ENCODE measurements at regions not wholly inside any gene's neighbourhood (a gene's known extent, or its start where the extent isn't known, plus 50 kb on each side); places are given as distances from the start of the nearest gene placed in this dataset.

DNA sequence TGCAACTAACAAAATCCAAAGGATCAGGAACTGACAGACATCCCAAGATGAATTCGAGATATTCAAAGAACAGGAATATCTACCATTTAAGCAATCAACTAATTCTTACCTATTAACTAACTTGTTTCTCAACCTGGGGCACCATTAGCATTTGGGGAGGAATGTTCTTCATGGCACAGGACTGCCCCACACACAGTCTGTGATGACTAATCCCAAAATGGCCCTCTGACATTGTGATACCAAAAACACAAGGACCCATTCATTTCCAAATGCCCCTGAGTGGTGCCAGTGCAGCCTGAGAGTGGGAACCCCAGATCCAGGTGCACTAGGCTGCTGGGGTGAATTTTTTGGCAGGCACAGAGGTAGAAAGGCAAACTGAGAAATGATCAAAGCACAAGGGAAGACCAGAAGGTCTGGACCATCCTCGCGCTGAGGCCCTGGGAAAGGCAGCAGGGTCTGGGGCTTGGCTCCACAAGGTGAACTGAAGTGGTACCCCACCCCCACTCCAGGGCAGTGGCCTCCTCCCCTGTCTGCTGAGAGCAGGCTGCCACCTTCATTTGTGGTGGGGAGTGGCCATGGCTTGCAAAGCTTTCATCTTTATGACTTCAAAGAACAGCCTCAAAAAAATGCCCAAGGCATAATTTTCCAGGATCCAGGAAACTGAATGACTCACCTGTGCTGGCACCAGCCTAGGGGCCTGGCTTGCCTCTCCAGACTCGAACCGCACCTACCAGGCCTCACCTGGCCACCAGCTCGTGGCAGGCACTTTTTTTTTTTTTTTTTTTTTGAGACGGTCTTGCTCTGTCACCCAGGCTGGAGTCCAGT, 122.4 kb downstream of the BCOR start:
- Histone ChIP-seq H3K27me3 (no peaks in the 10 kb centered on the region), H3K9me3 (no peaks in the 10 kb centered on the region), H3K36me3 (no peaks in the 10 kb centered on the region), H3K27ac (no peak overlapping the region), H3K4me3 (no peak overlapping the region), H3K4me1 (no peaks in the 10 kb centered on the region)
- DNase-seq: no peak
- 21 to 63% methylated on average over 7 of the region's 7 CpGs for WGBS, 2 donors
- TF ChIP-seq, protein P1, sequence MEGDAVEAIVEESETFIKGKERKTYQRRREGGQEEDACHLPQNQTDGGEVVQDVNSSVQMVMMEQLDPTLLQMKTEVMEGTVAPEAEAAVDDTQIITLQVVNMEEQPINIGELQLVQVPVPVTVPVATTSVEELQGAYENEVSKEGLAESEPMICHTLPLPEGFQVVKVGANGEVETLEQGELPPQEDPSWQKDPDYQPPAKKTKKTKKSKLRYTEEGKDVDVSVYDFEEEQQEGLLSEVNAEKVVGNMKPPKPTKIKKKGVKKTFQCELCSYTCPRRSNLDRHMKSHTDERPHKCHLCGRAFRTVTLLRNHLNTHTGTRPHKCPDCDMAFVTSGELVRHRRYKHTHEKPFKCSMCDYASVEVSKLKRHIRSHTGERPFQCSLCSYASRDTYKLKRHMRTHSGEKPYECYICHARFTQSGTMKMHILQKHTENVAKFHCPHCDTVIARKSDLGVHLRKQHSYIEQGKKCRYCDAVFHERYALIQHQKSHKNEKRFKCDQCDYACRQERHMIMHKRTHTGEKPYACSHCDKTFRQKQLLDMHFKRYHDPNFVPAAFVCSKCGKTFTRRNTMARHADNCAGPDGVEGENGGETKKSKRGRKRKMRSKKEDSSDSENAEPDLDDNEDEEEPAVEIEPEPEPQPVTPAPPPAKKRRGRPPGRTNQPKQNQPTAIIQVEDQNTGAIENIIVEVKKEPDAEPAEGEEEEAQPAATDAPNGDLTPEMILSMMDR (IDR thresholded peaks at IDR 0.05): no peak
- TF ChIP-seq POLR2A (IDR thresholded peaks at IDR 0.05): no peak
- no peak for TF ChIP-seq POLR2AphosphoS5 (IDR thresholded peaks at IDR 0.05)
- intact Hi-C loops (cut with DNase I): no loop called here

GRCh38 chrX:39981946-39982345, 115.8 kb downstream of the BCOR start:
- H3K4me3 ChIP-seq: no peak overlapping the region
- no peaks in the 10 kb centered on the region for H3K36me3 ChIP-seq
- no peaks in the 10 kb centered on the region for H3K9me3 ChIP-seq
- no peak for TF ChIP-seq POLR2AphosphoS5 (IDR thresholded peaks at IDR 0.05)
- TF ChIP-seq, protein P1 (IDR thresholded peaks at IDR 0.05): no peak
- TF ChIP-seq POLR2A (IDR thresholded peaks at IDR 0.05): no peak
- TF ChIP-seq EP300 (IDR thresholded peaks at IDR 0.05): no peak
- intact Hi-C loops (cut with DNase I): no loop called here
- H3K4me1 ChIP-seq: peaks cover 0 to 6% (median 3%) of the 10 kb centered on the region in 4 donors
- no peak for DNase-seq
- H3K27ac ChIP-seq: no peak overlapping the region
- 93 to 95% methylated on average over 3 of the region's 3 CpGs for WGBS, 2 donors
- H3K27me3 ChIP-seq: no peaks in the 10 kb centered on the region

GRCh38 chrX:39982948-39983347, 114.8 kb downstream of the BCOR start:
- WGBS, 2 donors: 52 to 86% methylated on average over 3 of the region's 3 CpGs
- intact Hi-C loops (cut with DNase I): no loop called here
- H3K36me3 ChIP-seq: no peaks in the 10 kb centered on the region
- no peaks in the 10 kb centered on the region for H3K9me3 ChIP-seq
- DNase-seq: no peak
- H3K27ac ChIP-seq: no peak overlapping the region
- H3K27me3 ChIP-seq: no peaks in the 10 kb centered on the region
- TF ChIP-seq, protein P1 (IDR thresholded peaks at IDR 0.05): no peak
- no peak for TF ChIP-seq POLR2AphosphoS5 (IDR thresholded peaks at IDR 0.05)
- TF ChIP-seq POLR2A (IDR thresholded peaks at IDR 0.05): no peak
- no peak for TF ChIP-seq EP300 (IDR thresholded peaks at IDR 0.05)
- no peak overlapping the region for H3K4me3 ChIP-seq
- peaks cover 0 to 6% (median 3%) of the 10 kb centered on the region in 4 donors for H3K4me1 ChIP-seq

DNA sequence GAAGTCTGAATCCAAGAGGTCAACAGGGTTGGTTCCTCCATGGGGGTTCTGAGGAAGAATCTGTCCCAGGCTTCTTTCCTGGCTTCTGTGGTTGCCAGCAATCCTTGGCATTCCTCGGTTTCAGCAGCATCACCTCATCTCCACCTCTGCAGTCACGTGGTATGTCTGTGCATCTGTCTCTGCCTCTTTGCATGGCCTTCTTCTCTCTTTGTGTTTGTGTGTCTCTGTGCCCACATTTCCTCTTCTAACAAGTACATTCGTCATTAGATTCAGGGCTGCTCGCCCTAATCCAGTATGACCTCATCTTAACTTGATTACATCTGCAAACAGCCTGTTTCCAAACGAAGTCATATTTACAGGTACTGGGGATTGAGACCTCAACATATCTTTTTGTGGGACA, 114.0 kb downstream of the BCOR start:
- peaks cover 0 to 6% (median 3%) of the 10 kb centered on the region in 4 donors for H3K4me1 ChIP-seq
- 41 to 67% methylated on average over 5 of the region's 5 CpGs for WGBS, 2 donors

More for the DNA sequence above, 114.0 kb downstream of the BCOR start:
- H3K4me3 ChIP-seq: no peak overlapping the region
- H3K27me3 ChIP-seq: no peaks in the 10 kb centered on the region
- no peak for TF ChIP-seq POLR2AphosphoS5 (IDR thresholded peaks at IDR 0.05)
- TF ChIP-seq, protein P1 (IDR thresholded peaks at IDR 0.05): no peak
- no peak for TF ChIP-seq EP300 (IDR thresholded peaks at IDR 0.05)
- DNase-seq: no peak
- no peaks in the 10 kb centered on the region for H3K36me3 ChIP-seq
- no peak overlapping the region for H3K27ac ChIP-seq
- no peaks in the 10 kb centered on the region for H3K9me3 ChIP-seq
- intact Hi-C loops (cut with DNase I): no loop called here
